Activated gamma-delta T cell treated with Interleukin-2 at 50 U/mL for 16 hours (primary cell): ENCODE measurements at regions not wholly inside any gene's neighbourhood (a gene's known extent, or its start where the extent isn't known, plus 50 kb on each side); places are given as distances from the start of the nearest gene placed in this dataset.
"Not testable (repeated sequence)": the region's sequence is repeated elsewhere in the genome, so short reads cannot be mapped to it uniquely, and the experiment has no call there.

Source experiments
- DNase-seq: peaks from one replicate; pipeline ENCODE4 v3.0.0-alpha.2; 2020

- no peak for DNase-seq
Observed at GRCh38 chr9:104980039-104980654, 52.2 kb upstream of the ABCA1 start.

GRCh38 chr9:104981543-104982129 is 53.7 kb upstream of the ABCA1 start:
- DNase-seq = no peak

GRCh38 chr9:104982543-104982942 is 54.6 kb upstream of the ABCA1 start:
- no peak for DNase-seq

- DNase-seq = no peak
Observed at GRCh38 chr9:104983491-104983890, 55.5 kb upstream of the ABCA1 start.

GRCh38 chr9:104984121-104984520 is 56.2 kb upstream of the ABCA1 start:
- DNase-seq = no peak

GRCh38 chr9:104984542-104984941 is 56.6 kb upstream of the ABCA1 start:
- no peak for DNase-seq

GRCh38 chr9:104984948-104985347 is 57.0 kb upstream of the ABCA1 start:
- no peak for DNase-seq

- no peak for DNase-seq
Observed at GRCh38 chr9:104986096-104986495, 58.1 kb upstream of the ABCA1 start.

GRCh38 chr9:104987743-104988142 is 59.8 kb upstream of the ABCA1 start:
- DNase-seq = no peak

GRCh38 chr9:104988539-104988938 is 60.6 kb upstream of the ABCA1 start:
- DNase-seq = no peak

GRCh38 chr9:104991144-104991953 is 63.4 kb upstream of the ABCA1 start:
- peak; percentile 69 for DNase-seq

GRCh38 chr9:104992659-104993058 is 64.7 kb upstream of the ABCA1 start:
- no peak for DNase-seq

- peak; percentile 20 for DNase-seq
Observed at GRCh38 chr9:104993291-104993963, 65.5 kb upstream of the ABCA1 start.

GRCh38 chr9:104997536-104997935 is 69.6 kb upstream of the ABCA1 start:
- no peak for DNase-seq

- no peak for DNase-seq
Observed at GRCh38 chr9:104999136-104999535, 71.2 kb upstream of the ABCA1 start.

GRCh38 chr9:105000529-105000928 is 72.6 kb upstream of the ABCA1 start:
- not testable (repeated sequence) for DNase-seq

GRCh38 chr9:105004466-105005090 is 76.6 kb upstream of the ABCA1 start:
- no peak for DNase-seq

- no peak for DNase-seq
Observed at GRCh38 chr9:105005186-105005585, 77.2 kb upstream of the ABCA1 start.

GRCh38 chr9:105006514-105006913 is 78.6 kb upstream of the ABCA1 start:
- no peak for DNase-seq

- no peak for DNase-seq
Observed at GRCh38 chr9:105007143-105007542, 79.2 kb upstream of the ABCA1 start.

GRCh38 chr9:105010089-105010488 is 82.1 kb upstream of the ABCA1 start:
- DNase-seq = not testable (repeated sequence)

GRCh38 chr9:105021917-105022316 is 94.0 kb upstream of the ABCA1 start:
- DNase-seq = no peak

- not testable (repeated sequence) for DNase-seq
Observed at GRCh38 chr9:105022545-105022944, 94.6 kb upstream of the ABCA1 start.
